HG03521 (cell line): ENCODE measurements at regions not wholly inside any gene's neighbourhood (a gene's known extent, or its start where the extent isn't known, plus 50 kb on each side); places are given as distances from the start of the nearest gene placed in this dataset.

Source experiments
- ATAC-seq: cut with Tn5 transposase; IDR thresholded peaks from one replicate; pipeline ENCODE4 v1.9.1; 2021; ENCODE audit warnings: mild to moderate bottlenecking, moderate library complexity; ENCODE audit not compliant: unreplicated experiment

DNA sequence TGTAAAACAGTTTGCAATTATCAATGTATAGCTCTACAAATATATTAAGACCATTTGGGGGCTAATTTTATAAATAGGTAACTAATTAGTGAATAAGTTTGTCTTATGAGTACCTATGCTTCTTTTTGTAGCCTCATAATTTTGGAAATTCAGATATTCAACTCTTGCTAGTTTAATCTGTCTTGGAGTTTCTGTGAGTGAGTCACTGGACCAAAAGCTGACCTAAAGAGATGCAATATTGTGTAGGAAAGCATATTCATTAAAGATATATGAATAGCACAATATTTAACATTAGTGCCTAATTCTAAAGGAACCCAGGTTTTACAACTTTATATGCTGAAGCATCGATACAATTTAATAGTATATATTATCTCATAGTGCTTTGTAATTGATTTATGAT, 161.3 kb upstream of the PCDH18 start:
- no peak for ATAC-seq

DNA sequence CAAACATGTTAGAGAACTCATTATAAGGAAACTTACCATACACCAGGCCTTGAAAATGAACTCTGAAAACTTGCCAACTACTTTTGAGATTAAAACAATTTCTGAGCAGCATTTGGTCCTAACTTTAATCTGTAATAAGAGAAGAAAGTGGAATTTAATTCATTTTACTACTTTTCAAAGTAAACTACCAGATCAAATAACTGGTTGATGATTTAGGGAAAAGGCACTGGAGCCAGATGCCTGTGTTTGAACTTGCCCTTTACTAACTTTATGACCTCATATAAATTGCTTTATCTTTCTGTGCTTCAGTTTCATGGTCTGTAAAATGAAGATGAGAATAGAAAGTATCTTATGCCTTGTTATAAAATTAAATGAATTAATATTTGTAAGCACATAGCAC, 159.9 kb upstream of the PCDH18 start:
- no peak for ATAC-seq

DNA sequence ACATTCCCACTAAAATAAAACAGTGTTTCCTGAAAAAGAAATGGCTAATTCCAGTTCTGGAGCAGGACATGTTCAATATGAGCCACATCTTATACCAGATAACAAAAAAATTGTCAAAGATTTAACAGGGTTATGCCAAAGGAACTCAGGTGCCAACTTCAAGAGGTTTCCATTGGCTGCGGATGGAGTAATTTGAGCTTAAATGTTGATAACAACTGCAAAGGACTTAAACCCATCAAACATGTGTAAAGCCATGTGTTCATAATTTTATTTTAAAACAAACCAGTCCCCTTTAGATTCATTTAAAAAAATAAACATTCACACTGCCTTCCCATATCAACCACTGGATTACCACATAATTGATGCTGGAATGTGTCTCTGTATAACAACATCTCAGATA, 156.4 kb upstream of the PCDH18 start:
- ATAC-seq = no peak

DNA sequence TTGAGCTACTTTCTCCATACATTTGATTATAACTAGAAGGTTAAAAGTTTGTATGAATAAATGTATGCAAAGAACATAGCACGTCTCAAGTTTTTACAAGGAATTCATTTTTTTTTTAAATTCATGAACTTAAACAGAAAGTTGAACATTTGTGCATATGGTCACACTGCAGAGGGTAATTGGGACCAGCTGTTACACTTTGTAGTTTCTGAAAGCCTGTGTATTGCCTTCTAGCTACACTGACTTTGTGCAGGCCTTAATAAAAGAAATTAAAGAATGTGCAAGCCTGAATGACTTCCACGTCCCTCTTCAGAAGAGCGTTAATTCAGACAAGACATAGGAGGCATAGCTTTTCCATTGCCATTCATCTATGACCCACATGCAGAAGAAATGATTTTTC, 153.1 kb upstream of the PCDH18 start:
- no peak for ATAC-seq

DNA sequence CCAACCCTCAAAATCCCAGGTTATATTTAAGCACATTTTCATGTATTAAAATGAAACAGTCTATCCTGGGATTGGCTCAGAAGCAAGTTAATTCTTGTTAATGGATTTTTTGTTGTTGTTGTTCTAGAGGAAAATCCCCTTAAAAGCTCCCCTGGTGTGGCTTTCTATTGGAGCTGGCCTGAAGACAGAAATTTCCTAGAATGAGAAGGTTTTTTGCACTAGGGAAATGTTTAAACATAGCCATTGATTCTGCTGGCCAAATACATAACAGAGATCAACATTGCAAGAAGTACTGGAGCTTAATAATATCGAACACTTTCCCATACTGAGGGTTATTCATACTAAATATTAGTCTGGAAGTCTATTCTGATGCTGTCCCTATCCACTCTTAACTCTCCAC, 148.8 kb upstream of the PCDH18 start:
- ATAC-seq = no peak

DNA sequence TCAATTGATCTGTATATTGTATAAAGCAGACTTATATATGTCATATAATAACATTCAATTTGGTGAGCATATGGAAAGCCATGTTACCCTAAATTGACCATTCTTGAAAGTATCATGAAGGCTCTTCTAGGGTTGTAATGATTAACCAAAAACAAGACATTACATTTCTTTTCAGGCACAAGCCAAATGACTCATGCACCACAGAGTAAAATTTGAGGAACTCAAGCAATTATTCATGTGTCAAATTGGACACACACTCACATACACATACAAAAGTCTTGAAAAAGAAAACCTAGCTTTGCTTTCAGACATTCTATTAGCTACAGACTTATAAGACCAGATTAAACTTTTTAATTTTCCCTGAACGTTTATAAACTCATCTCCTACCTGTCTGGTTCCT, 146.5 kb upstream of the PCDH18 start:
- ATAC-seq = peak; percentile 43

DNA sequence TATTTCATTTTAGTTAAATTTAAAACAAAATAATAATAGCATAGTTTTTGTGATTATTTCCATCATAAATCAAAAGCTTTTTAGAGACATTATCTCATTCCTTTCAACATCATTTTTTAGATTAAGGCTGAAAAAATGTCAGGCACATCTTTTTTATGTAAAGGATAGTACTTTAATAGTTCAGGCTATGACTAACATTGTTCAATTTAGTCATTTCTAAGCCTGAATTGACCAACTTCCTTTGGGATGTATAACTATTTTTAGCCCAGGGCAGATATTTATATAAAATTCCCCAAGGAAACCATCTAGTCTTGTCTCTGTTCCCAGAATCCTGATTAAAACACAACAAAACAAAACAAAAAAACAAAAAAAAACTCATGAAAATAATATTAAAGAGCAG, 145.6 kb upstream of the PCDH18 start:
- ATAC-seq = no peak

DNA sequence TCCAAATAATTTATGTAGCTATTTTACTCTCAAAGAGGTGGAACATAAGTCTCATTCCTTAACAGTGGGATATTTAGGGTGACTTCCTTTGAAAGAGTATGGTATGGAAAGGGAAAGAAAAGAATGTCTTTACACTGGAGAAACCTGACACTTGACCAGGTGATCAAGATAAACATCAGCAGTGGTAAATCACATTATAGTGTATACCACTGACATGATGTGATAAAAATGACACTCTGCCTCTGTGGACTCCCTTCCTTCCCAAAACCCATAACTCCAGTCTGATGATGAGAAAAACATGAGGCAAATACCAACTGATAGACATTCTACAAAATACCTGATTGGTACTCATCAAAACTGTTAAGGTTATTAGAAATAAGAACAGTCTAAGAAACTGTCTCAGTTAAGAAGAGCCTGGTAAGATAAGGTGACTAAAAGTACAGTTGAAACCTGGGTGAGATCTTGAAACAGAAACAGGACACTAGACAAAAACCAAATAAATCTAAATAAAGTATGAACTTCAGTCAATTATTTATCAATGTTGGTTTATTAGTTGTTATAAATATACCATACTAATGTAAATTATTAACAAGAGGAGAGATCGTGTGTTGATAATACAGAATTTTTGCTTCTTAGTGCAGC, 144.2 kb upstream of the PCDH18 start:
- ATAC-seq = no peak

DNA sequence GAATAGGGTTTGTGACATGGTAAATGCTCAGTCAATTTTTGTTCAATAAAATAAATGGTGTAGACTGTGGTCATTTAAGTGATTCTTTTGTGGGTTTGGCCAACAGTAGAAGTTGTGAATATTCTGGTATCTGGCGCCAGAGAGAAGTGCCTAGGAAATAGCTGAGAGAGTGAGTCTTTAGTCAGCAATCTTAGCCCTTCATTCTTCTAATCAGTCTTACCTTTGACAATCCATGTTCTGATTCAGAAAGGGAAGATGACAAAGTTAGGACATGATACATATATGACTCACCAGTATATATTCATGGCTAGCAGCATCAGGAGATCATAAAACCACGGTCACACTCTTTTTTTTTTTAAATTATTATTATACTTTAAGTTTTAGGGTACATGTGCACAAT, 141.8 kb upstream of the PCDH18 start:
- ATAC-seq = no peak

DNA sequence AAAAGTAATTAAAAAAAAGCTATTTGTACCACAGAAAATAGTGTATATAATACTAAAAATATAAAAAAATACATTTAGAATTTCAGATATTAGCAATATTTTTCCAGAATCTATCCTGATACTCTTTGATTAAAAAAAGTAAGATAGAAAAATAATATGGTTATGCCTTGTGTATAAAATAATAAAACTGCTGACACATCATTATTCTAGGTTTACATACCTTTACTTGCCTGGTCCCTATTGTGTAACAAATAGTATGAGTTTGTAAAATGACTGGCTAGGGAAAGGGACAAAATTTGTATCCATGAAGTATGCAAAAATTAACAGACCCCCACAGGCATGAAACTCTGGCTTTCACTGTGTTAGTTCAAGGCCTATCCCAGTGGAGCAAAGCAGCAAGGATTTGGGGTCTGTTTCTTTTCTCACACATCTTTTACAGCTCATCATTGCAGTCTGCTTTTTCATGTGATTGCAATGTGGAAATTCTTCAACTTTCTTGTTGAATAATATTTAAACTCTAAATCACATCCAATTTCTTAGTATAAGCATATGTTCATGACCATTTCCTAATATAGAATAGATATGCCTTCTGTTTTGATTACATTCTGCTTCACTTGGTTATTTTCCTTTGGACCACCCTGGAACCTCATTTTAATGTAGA, 136.7 kb upstream of the PCDH18 start:
- no peak for ATAC-seq

DNA sequence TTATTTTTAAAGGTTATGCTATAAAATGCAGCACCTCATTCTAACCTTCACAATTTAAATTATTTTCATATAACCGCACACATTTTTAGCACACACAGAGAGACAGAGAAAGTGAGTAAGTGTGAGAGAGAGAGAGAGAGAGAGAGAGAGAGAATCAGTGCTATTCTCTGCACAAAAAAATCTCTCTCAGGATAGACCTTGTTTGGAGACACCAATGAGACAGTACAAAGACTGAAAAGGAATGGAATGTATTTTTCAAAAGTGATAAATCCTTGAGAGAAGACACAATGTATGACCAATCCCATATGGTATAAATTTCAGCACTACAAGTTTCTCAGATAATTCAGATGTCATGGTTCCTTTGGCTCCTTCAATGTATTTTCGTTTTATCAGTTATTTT, 132.1 kb upstream of the PCDH18 start:
- no peak for ATAC-seq

DNA sequence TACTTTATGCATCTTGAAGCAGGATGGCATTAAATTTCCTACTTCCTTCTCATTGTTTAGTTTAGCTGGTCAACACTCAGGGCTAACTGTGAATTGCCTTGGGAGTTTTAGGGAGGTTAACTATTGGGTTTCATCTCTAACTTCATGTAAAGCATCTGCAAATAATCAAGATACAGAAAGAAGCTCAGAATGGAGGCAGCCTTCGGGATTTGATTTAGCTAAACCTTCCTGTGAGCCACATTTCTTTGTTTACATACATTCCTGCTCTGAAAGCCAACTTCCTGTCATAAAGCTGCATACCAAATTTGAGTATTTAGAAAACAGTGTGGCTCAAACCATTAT, 131.7 kb upstream of the PCDH18 start:
- ATAC-seq = no peak

DNA sequence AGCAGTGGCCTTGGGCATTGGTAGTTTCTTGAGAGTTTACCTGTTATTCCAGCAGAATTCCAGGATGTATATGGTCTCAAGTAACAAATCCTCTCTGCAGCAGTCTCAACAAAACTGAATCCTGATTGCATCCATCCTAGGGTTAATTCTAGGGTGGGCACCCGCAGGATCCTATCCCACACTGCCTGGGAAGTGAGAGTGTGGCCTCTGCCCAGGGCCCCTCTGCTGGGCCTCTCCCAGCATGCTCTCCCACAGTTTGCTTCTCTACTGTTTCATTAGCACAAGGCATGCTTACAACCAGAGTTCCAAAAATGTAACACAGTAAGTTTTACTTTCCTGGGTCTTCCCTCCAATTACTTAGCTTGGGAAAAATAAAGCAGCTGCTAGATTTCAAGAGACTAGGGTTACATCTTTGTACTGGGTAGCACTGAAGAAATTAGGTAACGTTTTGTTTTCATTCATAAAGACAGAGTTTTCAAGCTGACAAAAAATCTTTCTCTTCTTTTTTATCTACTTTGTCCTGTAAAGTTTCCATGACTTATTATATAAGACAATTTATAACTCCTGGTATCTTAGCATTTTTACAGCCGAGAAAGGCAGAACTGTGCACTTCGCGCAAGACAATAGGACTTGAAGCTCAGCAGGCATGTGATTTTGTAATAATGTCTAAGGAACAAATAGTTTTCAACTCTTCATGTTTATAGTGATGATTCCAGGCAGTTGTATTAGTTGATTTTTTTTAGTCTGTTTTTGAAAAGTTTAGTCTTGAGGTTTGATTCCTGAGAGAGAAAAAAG, 131.2 kb upstream of the PCDH18 start:
- no peak for ATAC-seq

DNA sequence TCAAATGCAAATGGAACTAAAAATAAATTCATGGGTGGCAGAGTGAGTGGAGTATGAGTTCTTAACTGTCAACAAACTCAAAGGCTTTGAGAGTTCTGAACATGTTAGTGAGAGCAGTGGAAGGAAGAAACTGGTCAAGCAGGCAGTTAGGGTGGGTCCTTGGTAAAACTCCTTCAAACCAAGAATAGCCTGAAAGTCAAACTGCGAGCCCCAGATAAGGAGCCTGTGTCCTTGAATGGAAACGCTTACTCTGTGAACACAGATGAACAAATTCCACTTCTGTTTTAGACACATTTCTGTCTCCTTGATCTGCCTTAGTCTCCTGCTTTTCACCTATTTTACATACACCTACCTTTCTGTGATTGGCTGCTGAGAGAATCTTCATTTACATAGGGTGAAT, 129.4 kb upstream of the PCDH18 start:
- ATAC-seq = no peak

DNA sequence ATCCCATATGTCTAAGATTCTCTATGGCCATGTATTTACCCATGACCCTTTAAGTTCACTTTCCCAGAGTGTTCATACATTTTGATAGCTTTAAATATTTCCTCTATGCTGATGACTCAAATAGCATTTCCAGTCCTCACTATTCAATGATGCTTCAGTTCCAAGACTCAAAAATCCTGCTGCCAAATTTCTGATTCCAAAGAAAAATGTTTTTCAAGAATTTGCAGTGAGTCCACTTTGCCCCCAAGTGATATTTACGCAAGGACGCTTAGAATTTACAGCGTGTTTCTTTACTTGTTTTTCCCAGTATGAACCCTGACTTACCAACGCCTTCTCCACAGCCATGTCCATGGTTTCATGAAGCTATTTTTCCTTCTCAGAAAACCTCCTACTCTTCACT, 127.9 kb upstream of the PCDH18 start:
- ATAC-seq = no peak

DNA sequence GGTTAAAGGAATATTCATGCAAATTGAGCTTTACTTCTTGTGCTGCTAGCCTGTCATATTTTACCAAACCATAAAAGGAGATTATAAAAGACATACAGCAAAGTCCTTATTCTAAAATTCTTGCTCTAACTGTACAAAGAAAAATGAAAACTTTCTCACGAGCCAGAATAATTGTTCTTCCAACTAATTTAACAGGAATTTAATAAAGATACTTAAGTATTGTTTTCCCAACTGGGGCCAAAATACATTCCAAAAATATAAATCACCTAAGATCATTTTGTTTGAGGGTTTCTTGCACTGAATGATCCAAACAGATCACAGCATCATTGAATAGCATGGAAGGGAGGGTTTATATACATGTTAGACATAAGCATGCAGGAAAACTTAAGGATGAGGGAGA, 127.1 kb upstream of the PCDH18 start:
- no peak for ATAC-seq

DNA sequence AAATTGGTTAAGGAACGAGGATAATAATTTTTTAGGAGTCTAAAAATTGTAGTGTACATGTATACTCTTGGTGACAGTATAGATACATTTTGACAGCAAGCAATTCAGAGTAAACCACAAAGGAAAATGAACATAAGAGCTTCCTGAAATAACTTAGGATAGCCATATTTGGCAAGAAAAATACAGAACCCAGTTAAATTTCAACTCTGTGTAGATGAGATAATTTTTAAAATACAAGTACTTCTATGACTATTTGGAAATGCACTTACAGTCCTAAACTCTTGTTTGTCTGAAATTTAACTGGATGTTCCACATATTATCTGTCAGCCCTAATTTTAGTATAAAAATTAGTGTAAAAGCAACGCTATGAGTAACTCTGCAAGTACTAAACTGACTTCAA, 124.4 kb upstream of the PCDH18 start:
- no peak for ATAC-seq

DNA sequence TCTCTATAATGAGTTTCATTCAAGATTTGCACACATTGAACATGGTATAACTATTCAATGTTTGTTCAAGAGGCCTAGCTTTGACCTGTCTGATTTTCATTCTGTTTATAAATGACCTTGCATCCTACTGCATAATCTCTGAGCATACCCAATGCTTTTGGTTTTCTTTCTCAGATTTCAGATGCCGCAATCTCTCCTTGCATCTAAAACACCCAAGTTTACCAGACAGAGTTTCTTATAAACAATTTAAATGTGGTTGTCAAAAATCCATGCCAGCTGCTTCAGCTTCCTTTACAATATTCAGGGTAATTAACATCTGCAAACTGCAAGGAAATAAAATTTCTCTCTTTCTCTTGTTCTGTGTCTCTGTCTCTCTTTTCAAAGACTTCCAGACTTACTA, 123.0 kb upstream of the PCDH18 start:
- no peak for ATAC-seq

DNA sequence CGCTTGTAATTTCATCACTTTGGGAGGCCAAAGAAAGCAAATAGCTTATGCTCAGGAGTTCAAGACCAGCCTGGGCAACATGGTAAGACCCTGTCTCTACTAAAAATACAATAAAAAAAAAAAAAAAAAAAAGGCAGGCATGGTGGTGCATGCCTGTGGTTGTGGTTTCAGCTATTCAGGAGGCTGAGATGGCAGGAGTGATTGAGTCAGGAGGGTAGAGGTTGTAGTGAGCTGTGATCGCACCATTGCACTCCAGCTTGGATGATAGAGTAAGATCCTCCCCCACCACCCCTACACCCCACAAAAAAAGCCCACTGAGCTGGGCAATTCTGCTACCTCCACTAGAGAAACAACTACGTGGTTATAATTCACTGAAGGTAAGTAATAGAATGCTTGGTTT, 118.8 kb upstream of the PCDH18 start:
- ATAC-seq = no peak

DNA sequence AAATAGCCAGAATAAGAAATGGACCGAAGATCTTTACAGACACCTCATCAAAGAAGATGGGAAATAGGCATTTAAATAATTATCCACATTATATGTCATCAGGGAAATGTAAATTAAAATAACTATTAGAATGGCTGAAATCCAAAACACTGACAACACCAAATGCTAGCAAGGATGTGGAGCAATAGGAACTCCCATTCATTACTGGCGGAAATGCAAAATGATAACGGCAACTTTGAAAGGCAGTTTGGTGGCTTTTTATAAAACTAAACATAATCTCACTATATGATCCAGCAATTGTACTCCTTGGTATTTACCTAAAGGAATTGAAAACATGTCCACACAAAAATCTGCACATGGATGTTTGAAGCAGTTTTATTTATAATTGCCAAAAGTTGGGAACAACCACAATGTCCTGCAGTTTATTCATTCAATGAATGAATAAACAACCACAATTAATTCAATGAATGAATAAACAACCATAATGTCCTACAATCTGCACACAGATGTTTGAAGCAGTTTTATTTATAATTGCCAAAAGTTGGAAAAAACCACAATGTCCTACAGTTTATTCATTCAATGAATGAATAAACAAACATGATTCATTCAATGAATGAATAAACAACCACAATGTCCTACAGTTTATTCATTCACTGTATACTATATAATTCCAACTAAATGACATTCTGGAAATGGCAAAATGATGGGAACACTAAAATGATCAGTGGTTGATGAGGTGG, 117.6 kb upstream of the PCDH18 start:
- ATAC-seq = no peak

DNA sequence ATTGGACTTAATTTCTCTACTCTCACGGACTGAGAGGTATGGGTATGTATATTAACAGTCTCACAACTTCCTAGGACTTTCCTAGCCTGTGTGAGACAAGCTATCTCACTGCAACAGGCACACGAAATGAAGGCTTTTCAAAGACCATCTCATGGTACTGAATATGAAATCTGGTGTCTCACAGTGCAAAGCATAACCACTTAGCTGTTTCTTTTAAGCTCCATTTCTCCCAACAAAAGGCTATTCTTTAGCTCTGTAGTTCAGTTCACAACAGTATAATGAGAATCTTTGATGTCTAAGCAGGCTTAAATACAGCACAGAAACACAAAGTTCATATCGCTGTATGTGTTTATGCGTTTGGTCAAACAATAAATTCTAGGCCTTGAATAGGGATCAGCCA, 116.2 kb upstream of the PCDH18 start:
- ATAC-seq = no peak

DNA sequence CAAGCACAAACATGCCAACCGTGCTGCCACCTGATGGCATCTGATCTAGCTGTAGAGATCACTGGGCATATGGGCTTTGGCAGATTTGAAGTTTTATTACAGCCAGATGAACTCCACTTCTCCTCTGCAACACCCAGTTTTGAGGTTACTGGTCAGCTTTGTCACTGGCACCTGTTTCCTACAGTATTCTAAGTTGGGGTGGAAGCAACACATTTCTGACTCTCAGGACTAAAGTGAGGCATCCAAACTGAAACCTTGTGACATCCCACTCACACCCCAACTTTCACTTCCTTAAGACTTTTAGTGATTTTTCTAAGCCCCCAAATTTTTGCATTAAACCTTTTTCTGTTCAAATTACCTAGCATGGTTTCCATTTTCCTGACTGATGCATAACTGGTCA, 115.1 kb upstream of the PCDH18 start:
- ATAC-seq = peak; percentile 94
